CD4-positive, CD25-positive, alpha-beta regulatory T cell (primary cell): ENCODE measurements at regions not wholly inside any gene's neighbourhood (a gene's known extent, or its start where the extent isn't known, plus 50 kb on each side); places are given as distances from the start of the nearest gene placed in this dataset.

Source experiments
- ATAC-seq, 2 donors: fragments of 150-1000 bp; cut with Tn5 transposase; one replicate each; pipeline ENCODE4 v1.10.0; 2021; ENCODE audit warnings: low read depth in 2 of 2, moderate number of reproducible peaks in 2 of 2, moderate library complexity in 1 of 2
- DNase-seq, 3 donors: peaks; one replicate each; pipeline versions ENCODE4 v3.0.0 to v3.0.0-alpha.2; 2012 to 2022; ENCODE audit warnings: mixed read lengths in 1 of 3
- H3K27ac ChIP-seq: one replicate; pipeline ENCODE4 v1.7.0; 2013; ENCODE audit warnings: mild to moderate bottlenecking, low read length; ENCODE audit not compliant: insufficient read depth, poor library complexity, severe bottlenecking
- H3K27me3 ChIP-seq: one replicate; pipeline ENCODE4 v1.7.0; 2013; ENCODE audit warnings: low read length; ENCODE audit not compliant: control insufficient read depth, insufficient read depth
- H3K36me3 ChIP-seq: one replicate; pipeline ENCODE4 v1.7.0; 2013; ENCODE audit warnings: mild to moderate bottlenecking, low read length, moderate library complexity; ENCODE audit not compliant: control insufficient read depth, insufficient read depth
- H3K4me1 ChIP-seq: 2 replicates; pipeline ENCODE4 v1.7.0; 2013; ENCODE audit warnings: mild to moderate bottlenecking, low read length; ENCODE audit not compliant: insufficient read depth, control insufficient read depth, poor library complexity, severe bottlenecking
- H3K4me3 ChIP-seq: one replicate; pipeline ENCODE4 v1.7.0; 2013; ENCODE audit warnings: low read depth, mild to moderate bottlenecking, low read length, moderate library complexity
- H3K9me3 ChIP-seq, 2 experiments: 1 replicate in 1 of 2; 2 replicates in 1 of 2; pipeline ENCODE4 v1.7.0; 2013; ENCODE audit warnings: low read length in 2 of 2, mild to moderate bottlenecking in 1 of 2, moderate library complexity in 1 of 2; ENCODE audit not compliant: control insufficient read depth in 2 of 2
- H3K27ac Mint-ChIP-seq, 3 donors: one replicate each; pipeline ENCODE4 v1.8.0; 2020 to 2022; ENCODE audit warnings: mild to moderate bottlenecking in 3 of 3, mixed read lengths in 3 of 3, moderate library complexity in 2 of 3
- H3K27me3 Mint-ChIP-seq: one replicate; pipeline ENCODE4 v1.8.0; 2022; ENCODE audit warnings: mild to moderate bottlenecking, mixed read lengths
- H3K36me3 Mint-ChIP-seq: one replicate; pipeline ENCODE4 v1.8.0; 2020; ENCODE audit warnings: mixed read lengths
- H3K4me1 Mint-ChIP-seq, 4 donors: one replicate each; pipeline ENCODE4 v1.8.0; 2020 to 2022; ENCODE audit warnings: mixed read lengths in 4 of 4, mild to moderate bottlenecking in 1 of 4
- H3K4me3 Mint-ChIP-seq, 4 donors: one replicate each; pipeline ENCODE4 v1.8.0; 2020 to 2022; ENCODE audit warnings: mild to moderate bottlenecking in 4 of 4, mixed read lengths in 4 of 4, moderate library complexity in 3 of 4
- H3K9me3 Mint-ChIP-seq, 7 donors: one replicate each; pipeline ENCODE4 v1.8.0; 2020 to 2022; ENCODE audit warnings: mixed read lengths in 7 of 7, mild to moderate bottlenecking in 3 of 7, moderate library complexity in 2 of 7

DNA sequence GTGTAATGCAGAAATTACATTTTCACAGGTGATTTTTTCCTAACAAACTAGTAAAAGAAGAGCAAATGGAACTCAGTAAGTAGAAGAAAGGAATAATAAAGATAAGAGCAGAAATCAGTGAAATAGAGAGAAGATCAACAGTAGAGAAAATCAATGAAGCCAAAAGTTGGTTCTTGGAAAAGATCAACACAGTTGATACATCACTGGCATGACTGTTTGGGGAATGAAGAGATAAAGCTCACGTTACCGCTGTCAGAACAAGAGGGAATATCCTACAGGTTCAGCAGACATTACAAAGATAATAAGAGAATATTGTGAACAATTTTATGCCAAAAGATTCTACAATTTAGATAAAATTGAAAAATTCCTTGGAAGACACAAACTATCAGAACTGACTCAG, 146.4 kb downstream of the ACTR3B start:
- DNase-seq (no peak), ATAC-seq (no peak)
- Histone ChIP-seq H3K27ac (no peak overlapping the region), H3K4me3 (no peak overlapping the region), H3K9me3 (no peaks in the 10 kb centered on the region), H3K27me3 (no peaks in the 10 kb centered on the region), H3K36me3 (no peaks in the 10 kb centered on the region), H3K4me1 (no peaks in the 10 kb centered on the region)
- Mint-ChIP-seq H3K4me3 (no peak overlapping the region), H3K9me3 (peaks cover 0 to under 1% (median 0%) of the 10 kb centered on the region in 7 donors), H3K27ac (no peak overlapping the region), H3K27me3 (peaks cover 5% of the 10 kb centered on the region), H3K36me3 (no peaks in the 10 kb centered on the region), H3K4me1 (no peaks in the 10 kb centered on the region)

DNA sequence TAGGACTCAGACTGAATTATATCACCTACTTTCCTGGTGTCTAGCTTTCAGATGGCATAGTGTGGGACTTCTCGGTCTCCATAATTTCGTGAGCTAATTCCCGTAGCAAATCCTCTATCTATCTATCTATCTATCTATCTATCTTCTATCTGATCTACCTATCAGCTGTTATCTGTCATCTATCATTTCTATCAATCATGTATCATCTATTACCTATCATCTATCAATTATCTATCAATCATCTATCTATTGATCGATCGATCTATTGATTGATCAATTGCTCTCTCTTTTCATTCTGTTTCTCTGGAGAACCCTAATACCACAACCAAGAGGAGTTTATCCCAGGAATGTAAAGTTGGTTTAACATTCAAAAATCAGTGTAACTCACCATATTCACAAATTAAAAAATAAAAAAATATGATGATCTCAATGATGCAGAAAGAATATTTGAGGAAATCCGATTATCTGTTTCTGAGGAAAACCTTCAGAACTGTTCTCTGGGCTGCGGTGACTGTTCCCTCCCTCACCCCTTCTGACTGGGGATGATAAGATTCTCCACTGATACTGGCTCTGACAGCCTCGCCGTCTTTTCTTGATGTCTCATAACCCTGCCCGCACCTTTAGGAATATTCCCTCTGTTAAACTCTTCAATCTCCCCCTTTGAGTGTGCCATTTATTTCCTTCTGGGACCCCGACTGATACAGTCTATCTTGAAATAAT, 147.7 kb downstream of the ACTR3B start:
- Mint-ChIP-seq H3K4me3 (no peak overlapping the region), H3K4me1 (no peaks in the 10 kb centered on the region), H3K36me3 (no peaks in the 10 kb centered on the region), H3K9me3 (no peaks in the 10 kb centered on the region), H3K27me3 (peaks cover 5% of the 10 kb centered on the region), H3K27ac (no peak overlapping the region)
- no peaks in the 10 kb centered on the region for H3K27me3 ChIP-seq
- H3K4me3 ChIP-seq = no peak overlapping the region
- H3K36me3 ChIP-seq = no peaks in the 10 kb centered on the region
- ATAC-seq (no peak), DNase-seq (no peak)
- no peak overlapping the region for H3K27ac ChIP-seq
- H3K4me1 ChIP-seq = no peaks in the 10 kb centered on the region
- no peaks in the 10 kb centered on the region for H3K9me3 ChIP-seq

DNA sequence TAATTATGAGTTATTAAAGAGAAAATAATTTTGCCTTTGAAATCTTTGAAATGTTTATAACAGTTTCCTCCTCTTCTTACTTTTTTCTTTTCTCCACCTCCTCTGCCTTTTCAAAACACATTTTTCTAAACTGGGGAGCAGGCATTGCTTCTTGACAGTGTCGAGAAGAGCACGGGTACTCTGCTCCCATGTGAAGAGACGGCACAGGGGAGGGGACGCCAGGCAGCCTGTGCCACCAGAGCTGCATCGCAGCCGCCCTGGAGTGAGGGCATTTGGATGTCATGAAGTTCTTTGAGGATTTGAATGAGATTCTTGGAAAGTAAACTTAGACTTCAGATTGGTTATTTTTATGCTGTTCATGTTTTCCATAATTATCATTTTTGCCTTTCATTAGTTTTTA, 149.7 kb downstream of the ACTR3B start:
- ATAC-seq (no peak), DNase-seq (no peak)
- Mint-ChIP-seq H3K27ac (no peak overlapping the region), H3K27me3 (peaks cover 5% of the 10 kb centered on the region), H3K4me3 (no peak overlapping the region), H3K4me1 (no peaks in the 10 kb centered on the region), H3K36me3 (no peaks in the 10 kb centered on the region), H3K9me3 (no peaks in the 10 kb centered on the region)
- H3K27me3 ChIP-seq = no peaks in the 10 kb centered on the region
- no peak overlapping the region for H3K27ac ChIP-seq
- H3K4me1 ChIP-seq = no peaks in the 10 kb centered on the region
- no peaks in the 10 kb centered on the region for H3K9me3 ChIP-seq
- no peaks in the 10 kb centered on the region for H3K36me3 ChIP-seq
- no peak overlapping the region for H3K4me3 ChIP-seq

DNA sequence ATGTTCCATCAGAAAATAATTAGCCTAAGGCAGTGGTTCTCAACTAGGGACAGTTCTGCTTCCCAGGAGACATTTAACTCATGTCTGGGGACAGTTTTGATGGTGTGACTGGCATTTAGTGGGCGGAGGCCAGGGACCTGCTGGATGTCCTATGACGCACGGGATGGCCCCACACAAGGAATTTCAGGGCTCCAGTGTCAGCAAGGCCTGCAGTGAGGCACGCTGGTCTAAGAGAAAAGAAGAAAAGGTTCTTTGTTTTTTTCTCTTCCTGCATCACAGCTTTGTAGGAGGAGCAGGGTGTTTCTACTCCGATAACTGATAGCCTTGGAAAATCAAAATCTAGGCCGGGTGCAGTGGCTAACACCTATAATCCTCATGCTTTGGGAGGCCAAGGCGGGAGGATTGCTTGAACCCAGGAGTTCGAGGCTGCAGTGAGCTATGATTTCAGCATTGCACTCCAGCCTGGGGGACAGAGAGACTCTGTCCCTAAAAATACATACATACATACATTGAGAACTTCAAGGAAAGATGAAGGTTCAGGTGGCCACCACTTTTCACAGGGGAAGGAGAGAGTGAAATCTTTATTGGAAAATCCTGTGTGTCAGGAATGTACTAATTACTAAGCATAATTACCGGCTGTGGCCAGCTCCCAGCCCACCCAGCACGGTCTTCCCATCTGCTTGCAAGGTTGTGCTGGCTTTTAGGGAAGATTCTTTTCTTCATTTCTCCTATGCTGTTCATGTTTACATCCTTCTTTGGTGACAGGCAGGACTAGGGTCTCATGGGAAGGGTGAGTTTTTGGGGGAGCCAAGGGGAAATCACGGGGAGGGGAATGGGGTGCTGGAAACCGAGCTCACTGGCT, 150.4 kb downstream of the ACTR3B start:
- no peaks in the 10 kb centered on the region for H3K9me3 Mint-ChIP-seq
- no peak for ATAC-seq
- no peak overlapping the region for H3K27ac Mint-ChIP-seq
- no peaks in the 10 kb centered on the region for H3K36me3 ChIP-seq
- no peak for DNase-seq
- H3K27ac ChIP-seq = no peak overlapping the region
- H3K36me3 Mint-ChIP-seq = no peaks in the 10 kb centered on the region
- H3K9me3 ChIP-seq = no peaks in the 10 kb centered on the region
- no peaks in the 10 kb centered on the region for H3K4me1 ChIP-seq
- no peak overlapping the region for H3K4me3 Mint-ChIP-seq
- no peak overlapping the region for H3K4me3 ChIP-seq
- no peaks in the 10 kb centered on the region for H3K4me1 Mint-ChIP-seq
- peaks cover 5% of the 10 kb centered on the region for H3K27me3 Mint-ChIP-seq
- H3K27me3 ChIP-seq = no peaks in the 10 kb centered on the region

DNA sequence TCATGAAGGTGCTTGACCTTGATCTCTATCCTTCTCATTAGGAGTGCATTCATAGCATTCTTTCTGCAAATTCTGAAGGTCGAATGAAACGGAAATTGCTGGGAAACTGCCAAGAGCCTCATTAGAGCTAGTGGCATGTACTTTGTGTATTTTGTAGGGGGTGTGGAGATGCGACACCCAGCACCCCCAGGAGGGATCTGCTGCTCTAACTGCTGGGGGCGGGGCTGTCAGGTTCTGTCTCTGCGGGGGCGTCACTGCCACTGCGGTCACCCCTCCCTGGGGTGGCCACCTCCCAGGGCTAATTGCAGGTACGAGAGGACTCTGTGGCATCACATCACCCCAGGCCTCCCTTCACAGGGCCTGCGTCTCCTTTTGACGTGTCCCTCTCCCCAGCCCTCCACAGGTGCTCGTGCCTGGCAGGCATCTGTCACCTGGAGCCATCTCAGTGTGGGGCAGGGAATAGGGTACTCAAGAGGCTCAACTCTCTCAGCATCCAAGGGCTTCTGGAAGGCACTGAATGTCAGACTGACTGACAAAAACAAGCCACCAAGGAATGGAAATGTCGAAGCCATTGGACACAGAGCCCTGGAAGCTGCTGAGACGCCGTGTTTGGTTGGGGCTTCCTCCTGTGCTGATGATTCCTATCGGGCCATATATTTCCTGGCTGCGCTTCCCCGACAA, 151.1 kb downstream of the ACTR3B start:
- no peak for DNase-seq
- H3K27ac Mint-ChIP-seq = no peak overlapping the region
- H3K36me3 Mint-ChIP-seq = no peaks in the 10 kb centered on the region
- peaks cover 5% of the 10 kb centered on the region for H3K27me3 Mint-ChIP-seq
- Histone ChIP-seq H3K27me3 (no peaks in the 10 kb centered on the region), H3K36me3 (no peaks in the 10 kb centered on the region), H3K4me3 (no peak overlapping the region), H3K4me1 (no peaks in the 10 kb centered on the region), H3K9me3 (no peaks in the 10 kb centered on the region), H3K27ac (no peak overlapping the region)
- no peak overlapping the region for H3K4me3 Mint-ChIP-seq
- ATAC-seq = no peak
- no peaks in the 10 kb centered on the region for H3K4me1 Mint-ChIP-seq
- no peaks in the 10 kb centered on the region for H3K9me3 Mint-ChIP-seq

DNA sequence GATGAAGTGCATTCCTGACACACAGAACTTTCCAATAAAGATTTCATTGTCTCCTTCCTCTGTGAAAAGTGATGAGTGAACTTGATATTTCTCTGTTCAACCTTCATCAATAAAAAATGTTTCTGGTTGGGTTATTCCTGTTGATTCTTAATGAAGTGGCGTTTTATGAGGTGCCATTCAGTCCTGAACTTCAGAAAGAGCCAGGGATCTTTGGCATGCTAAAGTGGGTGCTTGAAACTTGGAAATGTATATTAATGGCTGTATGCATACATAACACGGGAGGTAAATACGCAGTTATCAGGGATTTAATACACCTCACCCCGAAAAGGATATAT, 151.6 kb downstream of the ACTR3B start:
- Histone ChIP-seq H3K4me1 (no peaks in the 10 kb centered on the region), H3K4me3 (no peak overlapping the region), H3K9me3 (no peaks in the 10 kb centered on the region), H3K36me3 (no peaks in the 10 kb centered on the region), H3K27me3 (no peaks in the 10 kb centered on the region), H3K27ac (no peak overlapping the region)
- H3K9me3 Mint-ChIP-seq = peaks cover 0 to 1% (median 0%) of the 10 kb centered on the region in 7 donors
- no peak for DNase-seq
- H3K36me3 Mint-ChIP-seq = no peaks in the 10 kb centered on the region
- no peak overlapping the region for H3K4me3 Mint-ChIP-seq
- H3K27me3 Mint-ChIP-seq = peaks cover under 1% of the 10 kb centered on the region
- H3K27ac Mint-ChIP-seq = no peak overlapping the region
- H3K4me1 Mint-ChIP-seq = no peaks in the 10 kb centered on the region
- ATAC-seq = no peak

DNA sequence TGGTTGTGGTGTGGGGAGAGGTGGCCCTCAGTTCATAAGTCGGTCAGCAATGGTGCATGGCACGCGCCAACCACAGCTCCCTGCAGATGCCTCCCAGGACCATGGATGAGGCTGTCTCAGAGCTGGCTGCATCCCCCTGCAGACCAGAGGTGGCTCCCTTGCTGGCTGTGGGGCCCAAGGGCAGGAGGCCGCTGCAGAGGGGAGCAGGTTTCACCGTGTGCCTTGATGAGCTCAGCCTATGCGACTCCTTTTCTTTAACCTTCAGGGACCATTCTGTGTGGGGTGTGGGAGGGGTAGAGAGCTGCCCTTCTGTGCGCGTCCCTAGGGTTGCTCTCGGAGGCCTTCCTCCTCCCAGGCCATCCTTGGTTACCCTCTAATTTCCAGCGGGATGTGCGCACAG, 152.4 kb downstream of the ACTR3B start:
- no peak for ATAC-seq
- DNase-seq = no peak
- H3K27me3 Mint-ChIP-seq = no peaks in the 10 kb centered on the region
- H3K4me3 Mint-ChIP-seq = no peak overlapping the region
- no peak overlapping the region for H3K27ac Mint-ChIP-seq
- Histone ChIP-seq H3K27ac (no peak overlapping the region), H3K4me3 (no peak overlapping the region), H3K36me3 (no peaks in the 10 kb centered on the region), H3K9me3 (no peaks in the 10 kb centered on the region), H3K27me3 (no peaks in the 10 kb centered on the region), H3K4me1 (no peaks in the 10 kb centered on the region)
- no peaks in the 10 kb centered on the region for H3K36me3 Mint-ChIP-seq
- no peaks in the 10 kb centered on the region for H3K4me1 Mint-ChIP-seq
- peaks cover 0 to 4% (median 0%) of the 10 kb centered on the region in 7 donors for H3K9me3 Mint-ChIP-seq
